ENCODE measurements at regions not wholly inside any gene's neighbourhood (a gene's known extent, or its start where the extent isn't known, plus 50 kb on each side); places are given as distances from the start of the nearest gene placed in this dataset.

GRCh38 chr12:126083926-126084325, 1018.7 kb downstream of the AACS start:
- ChIA-PET CTCF (interaction anchor here (0.6 kb wide), 2 partner anchors 14 to 25 kb away, joined by 3 read pairs; no protein-coding TSS in a partner anchor), POLR2A (no interaction called here)
- Histone ChIP-seq H3K27me3 (ENCODE audit: control insufficient read depth, insufficient read depth, low read length) (no peaks in the 10 kb centered on the region), H3K36me3 (ENCODE audit: control insufficient read depth, insufficient read depth, low read length) (no peaks in the 10 kb centered on the region), H3K4me3 (ENCODE audit: low read depth, low read length) (no peak overlapping the region)
- TF ChIP-seq CTCF (IDR thresholded peaks at IDR 0.05; ENCODE audit: insufficient read depth, low read depth, low read length) = no peak
- DNase-seq (ENCODE audit: low read depth) = no peak

GRCh38 chr12:126084480-126084879, 1019.2 kb downstream of the AACS start:
- Histone ChIP-seq H3K27me3 (ENCODE audit: control insufficient read depth, insufficient read depth, low read length) (no peaks in the 10 kb centered on the region), H3K36me3 (ENCODE audit: control insufficient read depth, insufficient read depth, low read length) (no peaks in the 10 kb centered on the region), H3K4me3 (ENCODE audit: low read depth, low read length) (no peak overlapping the region)
- CTCF ChIA-PET = no interaction called here
- no peak for DNase-seq (ENCODE audit: low read depth)
- TF ChIP-seq CTCF (IDR thresholded peaks at IDR 0.05; ENCODE audit: insufficient read depth, low read depth, low read length) = no peak
- POLR2A ChIA-PET = no interaction called here

- POLR2A ChIA-PET = no interaction called here
- Histone ChIP-seq H3K27me3 (ENCODE audit: control insufficient read depth, insufficient read depth, low read length) (no peaks in the 10 kb centered on the region), H3K36me3 (ENCODE audit: control insufficient read depth, insufficient read depth, low read length) (no peaks in the 10 kb centered on the region), H3K4me3 (ENCODE audit: low read depth, low read length) (no peak overlapping the region)
- no peak for DNase-seq (ENCODE audit: low read depth)
- no peak for TF ChIP-seq CTCF (IDR thresholded peaks at IDR 0.05; ENCODE audit: insufficient read depth, low read depth, low read length)
- CTCF ChIA-PET = no interaction called here
Observed at GRCh38 chr12:126086242-126086641, 1021.0 kb downstream of the AACS start.

GRCh38 chr12:126087692-126088091, 1022.5 kb downstream of the AACS start:
- no peak for DNase-seq (ENCODE audit: low read depth)
- ChIA-PET POLR2A (no interaction called here), CTCF (no interaction called here)

GRCh38 chr12:126093908-126094307, 1028.7 kb downstream of the AACS start:
- no peak for TF ChIP-seq CTCF (IDR thresholded peaks at IDR 0.05; ENCODE audit: insufficient read depth, low read depth, low read length)
- Histone ChIP-seq H3K36me3 (ENCODE audit: control insufficient read depth, insufficient read depth, low read length) (no peaks in the 10 kb centered on the region), H3K27me3 (ENCODE audit: control insufficient read depth, insufficient read depth, low read length) (no peaks in the 10 kb centered on the region), H3K4me3 (ENCODE audit: low read depth, low read length) (no peak overlapping the region)
- CTCF ChIA-PET = no interaction called here
- POLR2A ChIA-PET = no interaction called here
- no peak for DNase-seq (ENCODE audit: low read depth)

More at GRCh38 chr12:126087692-126088091, 1022.5 kb downstream of the AACS start:
- no peak for TF ChIP-seq CTCF (IDR thresholded peaks at IDR 0.05; ENCODE audit: insufficient read depth, low read depth, low read length)
- Histone ChIP-seq H3K27me3 (ENCODE audit: control insufficient read depth, insufficient read depth, low read length) (no peaks in the 10 kb centered on the region), H3K4me3 (ENCODE audit: low read depth, low read length) (no peak overlapping the region), H3K36me3 (ENCODE audit: control insufficient read depth, insufficient read depth, low read length) (no peaks in the 10 kb centered on the region)
